HG03175 (cell line): ENCODE measurements at regions not wholly inside any gene's neighbourhood (a gene's known extent, or its start where the extent isn't known, plus 50 kb on each side); places are given as distances from the start of the nearest gene placed in this dataset.
"Not testable (repeated sequence)": the region's sequence is repeated elsewhere in the genome, so short reads cannot be mapped to it uniquely, and the experiment has no call there.

ENCODE experiments used
- ATAC-seq: cut with Tn5 transposase; IDR thresholded peaks from one replicate; pipeline ENCODE4 v1.9.1; 2021; ENCODE audit warnings: mild to moderate bottlenecking, moderate library complexity; ENCODE audit not compliant: unreplicated experiment

DNA sequence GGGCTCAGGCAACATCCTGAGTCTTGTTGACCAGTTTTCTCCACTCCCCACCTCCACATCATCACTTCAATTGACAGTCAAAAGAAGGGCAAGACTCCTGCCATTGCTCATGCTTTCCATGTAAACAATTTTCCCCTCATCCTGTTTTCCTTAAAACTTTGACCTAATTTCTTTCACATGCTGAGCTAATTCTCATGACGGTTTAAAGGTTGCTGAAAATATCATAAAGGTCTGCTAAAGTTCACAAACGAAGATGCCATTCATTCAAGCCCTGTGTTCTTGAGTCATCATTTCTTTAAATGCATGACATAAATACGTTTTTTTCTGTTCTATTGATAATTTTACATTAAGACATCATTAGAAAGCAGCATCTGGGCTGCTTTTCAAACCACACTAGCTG, 353.9 kb downstream of the NKX6-1 start:
- ATAC-seq, result no peak

DNA sequence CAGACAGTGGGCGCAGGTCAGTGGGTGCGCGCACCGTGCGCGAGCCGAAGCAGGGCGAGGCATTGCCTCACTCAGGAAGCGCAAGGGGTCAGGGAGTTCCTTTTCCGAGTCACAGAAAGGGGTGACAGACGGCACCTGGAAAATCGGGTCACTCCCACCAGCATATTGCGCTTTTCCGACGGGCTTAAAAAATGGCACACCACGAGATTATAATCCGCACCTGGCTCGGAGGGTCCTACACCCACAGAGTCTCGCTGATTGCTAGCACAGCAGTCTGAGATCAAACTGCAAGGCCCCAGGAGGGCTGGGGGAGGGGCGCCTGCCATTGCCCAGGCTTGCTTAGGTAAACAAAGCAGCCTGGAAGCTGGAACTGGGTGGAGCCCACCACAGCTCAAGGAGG, 372.2 kb downstream of the NKX6-1 start:
- not testable (repeated sequence) for ATAC-seq

- ATAC-seq, result no peak
Observed at GRCh38 chr4:84126061-84126787, 372.9 kb downstream of the NKX6-1 start.

DNA sequence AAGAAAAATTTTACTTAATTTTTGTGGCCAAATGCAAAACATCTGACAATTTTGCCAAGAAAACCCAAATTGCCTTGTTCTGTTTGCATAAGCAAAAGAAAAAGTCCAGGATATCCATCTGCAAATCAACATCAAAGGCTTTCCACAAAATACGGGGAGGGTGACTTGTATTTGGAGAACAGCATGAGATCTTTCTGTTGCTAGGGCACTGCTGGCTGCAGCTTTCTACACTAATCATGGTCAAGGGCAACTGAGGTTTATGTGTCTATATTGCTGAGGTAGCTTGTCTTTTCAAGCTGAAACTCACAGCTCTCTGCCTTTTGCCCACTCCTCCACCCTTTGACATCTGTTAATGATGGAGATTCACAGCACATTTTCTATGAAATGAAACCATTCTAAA, 389.1 kb downstream of the NKX6-1 start:
- ATAC-seq, result no peak

DNA sequence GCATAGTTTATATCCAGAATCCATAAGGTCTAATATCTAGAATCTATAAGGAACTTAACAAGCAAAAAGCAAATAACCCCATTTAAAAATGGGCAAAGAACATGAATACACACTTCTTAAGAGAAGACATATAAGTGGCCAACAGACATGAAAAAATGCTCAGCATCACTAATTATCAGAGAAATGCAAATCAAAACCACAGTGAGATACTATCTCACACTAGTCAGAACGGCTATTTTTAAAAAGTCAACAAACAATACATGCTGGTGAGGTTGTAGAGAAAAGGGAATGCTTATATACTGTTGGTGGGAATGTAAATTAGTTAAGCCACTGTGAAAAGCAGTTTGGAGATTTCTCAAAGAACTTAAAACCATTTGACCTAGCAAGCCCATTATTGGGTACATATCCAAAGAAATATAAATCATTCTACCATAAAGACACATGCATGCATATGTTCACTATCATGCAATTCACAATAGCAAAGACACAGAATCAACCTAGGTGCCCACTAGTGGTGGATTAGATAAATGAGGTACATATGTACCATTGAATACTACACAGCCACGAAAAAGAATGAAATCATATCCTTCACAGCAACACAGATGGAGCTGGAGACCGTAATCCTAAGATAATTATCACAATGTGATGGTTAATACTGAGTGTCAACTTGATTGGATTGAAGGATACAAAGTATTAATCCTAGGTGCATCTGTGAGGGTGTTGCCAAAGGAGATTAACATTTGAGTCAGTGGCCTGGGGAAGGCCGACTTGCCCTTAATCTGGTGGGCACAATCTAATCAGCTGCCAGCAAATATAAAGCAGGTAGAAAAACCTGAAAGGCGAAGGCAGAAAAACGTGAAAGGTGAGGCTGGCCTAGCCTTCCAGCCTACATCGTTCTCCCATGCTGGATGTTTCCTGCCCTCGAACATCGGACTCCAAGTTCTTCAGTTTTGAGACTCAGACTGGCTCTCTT, 397.2 kb downstream of the NKX6-1 start:
- not testable (repeated sequence) for ATAC-seq

DNA sequence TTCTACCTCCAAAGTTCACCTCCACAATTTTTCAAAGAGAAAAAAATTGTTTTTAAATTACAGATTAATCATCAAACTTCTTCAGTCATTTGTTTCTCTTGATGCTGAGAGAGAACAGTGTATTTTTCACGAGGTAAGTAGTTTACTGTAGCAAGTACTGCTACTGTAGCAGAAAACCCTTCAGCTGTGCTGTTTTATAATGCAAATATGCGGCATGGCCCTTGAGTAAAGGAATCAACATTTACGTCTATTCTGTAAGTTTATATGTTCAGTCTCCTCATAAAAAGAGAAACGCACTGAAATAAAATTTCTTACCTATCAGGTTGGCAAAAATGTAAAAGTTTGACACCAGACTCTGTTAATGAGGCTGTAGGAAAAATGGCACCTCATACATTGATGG, 399.0 kb downstream of the NKX6-1 start:
- no peak for ATAC-seq

DNA sequence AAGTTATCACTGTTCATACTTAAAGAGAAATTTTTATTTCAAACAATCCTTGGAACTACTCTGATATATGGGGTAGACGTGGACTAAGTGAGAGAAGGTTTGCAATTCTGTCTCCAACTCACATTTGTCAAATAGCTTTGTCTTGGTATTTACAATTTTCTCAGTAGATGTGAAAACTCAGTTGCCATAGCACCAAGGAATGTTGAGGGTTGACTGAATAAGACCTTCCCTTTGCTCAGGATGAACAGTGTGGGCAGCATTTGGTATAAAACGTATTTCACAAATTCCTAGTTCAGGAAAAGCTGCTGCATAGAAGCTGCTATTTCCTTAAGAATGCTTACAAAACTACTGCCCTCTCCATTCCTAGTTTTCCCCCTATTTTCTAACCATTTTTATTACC, 399.5 kb downstream of the NKX6-1 start:
- no peak for ATAC-seq

DNA sequence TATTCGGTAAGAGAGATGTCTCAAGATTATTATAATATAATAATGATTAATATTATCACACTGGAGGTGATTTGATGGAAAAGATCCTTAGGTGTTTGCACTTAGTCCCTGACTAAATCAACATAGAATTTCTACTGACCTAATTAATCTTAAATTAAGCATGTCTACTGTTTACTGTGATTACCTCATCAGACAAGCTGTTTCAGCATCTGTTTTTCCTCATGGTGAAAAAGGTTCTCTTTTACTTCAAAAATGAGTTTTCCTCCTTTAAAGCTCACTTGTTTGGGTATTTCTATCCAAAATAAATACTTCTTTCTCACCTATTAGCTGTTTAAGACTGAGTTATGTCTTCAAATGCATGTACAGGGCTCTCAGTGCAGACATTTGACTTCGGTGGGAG, 407.8 kb downstream of the NKX6-1 start:
- ATAC-seq, result no peak

GRCh38 chr4:84089652-84090437, 409.2 kb downstream of the NKX6-1 start:
- no peak for ATAC-seq

GRCh38 chr4:84085986-84086385, 413.1 kb downstream of the NKX6-1 start:
- ATAC-seq, result no peak

DNA sequence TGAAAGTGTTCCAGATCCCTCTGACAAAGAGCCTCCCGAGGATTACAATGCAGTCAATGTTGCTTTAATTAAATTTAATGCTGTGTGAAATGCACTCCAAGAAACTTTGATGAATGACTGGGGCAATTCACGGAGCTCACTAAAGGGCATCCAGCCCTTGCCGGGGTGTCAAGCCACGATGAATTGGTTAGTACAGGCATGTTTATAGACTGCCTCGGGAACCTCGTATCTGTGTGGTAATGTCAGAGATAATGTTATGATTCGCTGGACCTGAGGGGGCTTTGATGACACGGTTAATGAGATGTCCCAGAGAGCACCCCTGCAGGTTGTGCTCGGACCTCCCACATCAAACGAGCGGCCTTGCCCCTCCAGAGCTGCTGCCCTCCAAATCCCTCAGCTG, 428.8 kb downstream of the NKX6-1 start:
- no peak for ATAC-seq

- ATAC-seq, result no peak
Observed at GRCh38 chr4:84063619-84064018, 435.5 kb downstream of the NKX6-1 start.

DNA sequence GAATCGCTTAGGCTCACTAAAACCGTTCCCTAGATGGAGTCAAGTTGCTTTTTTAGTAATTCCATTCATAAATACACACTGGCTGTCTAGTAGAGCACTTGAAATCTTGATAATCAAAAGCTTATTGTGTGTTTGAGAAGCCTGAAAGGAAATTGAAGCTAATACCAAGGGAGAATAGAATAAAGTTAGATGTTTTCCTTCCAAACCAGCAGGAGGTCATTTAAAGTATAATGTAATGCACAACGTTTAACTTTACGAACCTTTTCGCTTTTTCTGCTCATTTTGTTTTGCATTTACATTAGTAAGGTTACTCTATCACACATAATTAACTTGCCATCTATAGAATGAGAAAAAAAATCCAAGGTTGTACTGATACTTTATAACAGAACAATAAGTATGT, 440.9 kb downstream of the NKX6-1 start:
- ATAC-seq, result no peak

- ATAC-seq, result no peak
Observed at GRCh38 chr4:84051639-84052038, 447.5 kb downstream of the NKX6-1 start.

DNA sequence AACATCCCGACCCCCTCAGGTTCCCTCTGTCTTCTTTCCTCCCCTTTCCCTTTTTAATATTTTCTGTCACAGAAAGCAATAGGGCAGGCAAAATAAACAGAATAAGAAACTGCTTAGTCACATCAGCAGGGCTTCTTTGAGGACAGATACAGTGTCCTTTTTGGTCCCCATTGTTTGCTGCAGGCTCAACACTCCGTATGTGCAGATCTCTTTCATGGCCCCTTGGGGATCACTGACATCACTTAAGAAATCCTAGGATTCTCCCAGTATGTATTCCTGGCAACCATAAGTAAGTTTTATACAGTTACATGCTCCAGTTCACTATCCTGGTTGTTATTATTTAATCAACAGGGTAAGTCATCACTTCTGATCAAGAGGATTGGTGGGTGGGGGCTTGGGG, 448.0 kb downstream of the NKX6-1 start:
- no peak for ATAC-seq

- ATAC-seq, result no peak
Observed at GRCh38 chr4:84050015-84050414, 449.1 kb downstream of the NKX6-1 start.

GRCh38 chr4:84046551-84046950, 452.5 kb downstream of the NKX6-1 start:
- no peak for ATAC-seq

GRCh38 chr4:84041426-84041825, 457.7 kb downstream of the NKX6-1 start:
- ATAC-seq, result no peak

DNA sequence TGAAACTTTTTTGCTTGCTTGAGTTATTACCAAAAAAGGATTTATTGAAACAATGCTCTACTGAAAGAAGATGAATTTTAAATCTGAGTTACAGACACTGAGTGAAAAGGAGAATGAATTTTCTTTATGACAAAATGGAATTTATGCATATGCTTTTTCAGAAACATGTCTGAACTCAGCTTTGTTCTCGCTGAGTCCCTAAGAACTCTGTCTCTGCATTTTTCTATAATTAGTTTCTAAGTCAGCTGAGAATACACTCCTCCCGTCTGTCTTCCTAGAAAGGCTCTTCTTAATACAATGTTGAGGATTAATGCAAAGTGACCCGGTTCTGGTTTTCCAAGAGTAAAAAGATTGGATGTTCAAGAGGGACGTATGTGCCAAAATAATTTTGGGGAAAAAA, 463.5 kb downstream of the NKX6-1 start:
- ATAC-seq, result no peak

DNA sequence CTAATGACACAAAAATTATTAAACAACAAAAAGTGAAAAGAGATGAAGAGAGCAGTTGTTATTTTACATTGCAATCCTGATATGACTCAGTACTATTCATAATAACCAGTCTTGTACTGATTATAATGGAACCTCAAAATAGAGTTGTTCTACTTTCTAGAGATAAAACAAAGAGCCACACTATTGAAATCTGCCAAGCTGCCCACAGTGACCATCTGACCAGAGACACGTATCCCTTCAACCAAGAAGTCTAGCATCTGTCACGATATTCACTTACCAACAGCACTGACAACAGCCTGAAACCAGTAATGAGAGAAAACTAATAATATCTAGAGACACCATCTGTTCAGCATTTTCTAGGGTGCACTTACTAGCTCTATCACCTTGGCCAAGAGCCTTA, 466.7 kb downstream of the NKX6-1 start:
- ATAC-seq, result peak; percentile 85

DNA sequence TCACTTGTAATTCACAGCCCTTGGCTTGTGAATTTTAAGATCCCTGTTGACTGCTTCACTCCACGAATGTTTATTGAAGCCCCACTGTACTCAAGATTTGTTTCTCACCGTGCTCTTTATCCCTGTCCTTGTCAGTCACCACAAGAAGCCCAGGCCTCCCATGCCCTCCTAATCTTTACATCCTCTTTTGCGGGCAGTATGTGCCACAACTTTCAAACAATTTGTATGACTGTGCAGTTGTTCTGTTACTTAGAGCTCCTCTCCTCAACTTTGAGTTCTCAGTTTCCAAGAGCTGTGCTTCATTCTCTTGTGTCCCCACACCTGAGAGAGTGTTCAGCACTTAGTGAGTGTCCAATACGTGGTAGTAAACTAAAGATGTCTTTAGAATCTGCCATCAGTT, 467.7 kb downstream of the NKX6-1 start:
- no peak for ATAC-seq
